ENCODE measurements at regions not wholly inside any gene's neighbourhood (a gene's known extent, or its start where the extent isn't known, plus 50 kb on each side); places are given as distances from the start of the nearest gene placed in this dataset.

DNA sequence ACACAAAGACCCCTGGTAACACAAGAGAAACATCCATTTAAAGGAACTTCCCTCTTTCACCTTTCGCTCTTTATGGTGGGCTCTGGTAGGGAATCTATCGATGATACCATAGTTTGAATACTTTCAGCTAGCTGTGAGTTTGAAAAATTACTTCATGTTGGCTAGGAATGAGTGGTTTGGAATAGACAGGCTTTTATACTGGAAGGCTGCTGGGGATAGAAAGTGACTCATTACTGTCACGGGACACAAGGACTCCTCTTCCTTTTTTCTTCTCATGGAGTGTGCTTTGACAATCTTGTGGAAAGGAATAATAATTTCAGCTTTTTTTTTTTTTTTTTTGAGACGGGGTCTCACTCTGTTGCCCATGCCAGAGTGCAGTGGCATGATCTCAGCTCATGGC, 76.9 kb downstream of the CYB561 start:
- TF ChIP-seq, protein P1, sequence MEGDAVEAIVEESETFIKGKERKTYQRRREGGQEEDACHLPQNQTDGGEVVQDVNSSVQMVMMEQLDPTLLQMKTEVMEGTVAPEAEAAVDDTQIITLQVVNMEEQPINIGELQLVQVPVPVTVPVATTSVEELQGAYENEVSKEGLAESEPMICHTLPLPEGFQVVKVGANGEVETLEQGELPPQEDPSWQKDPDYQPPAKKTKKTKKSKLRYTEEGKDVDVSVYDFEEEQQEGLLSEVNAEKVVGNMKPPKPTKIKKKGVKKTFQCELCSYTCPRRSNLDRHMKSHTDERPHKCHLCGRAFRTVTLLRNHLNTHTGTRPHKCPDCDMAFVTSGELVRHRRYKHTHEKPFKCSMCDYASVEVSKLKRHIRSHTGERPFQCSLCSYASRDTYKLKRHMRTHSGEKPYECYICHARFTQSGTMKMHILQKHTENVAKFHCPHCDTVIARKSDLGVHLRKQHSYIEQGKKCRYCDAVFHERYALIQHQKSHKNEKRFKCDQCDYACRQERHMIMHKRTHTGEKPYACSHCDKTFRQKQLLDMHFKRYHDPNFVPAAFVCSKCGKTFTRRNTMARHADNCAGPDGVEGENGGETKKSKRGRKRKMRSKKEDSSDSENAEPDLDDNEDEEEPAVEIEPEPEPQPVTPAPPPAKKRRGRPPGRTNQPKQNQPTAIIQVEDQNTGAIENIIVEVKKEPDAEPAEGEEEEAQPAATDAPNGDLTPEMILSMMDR (IDR thresholded peaks at IDR 0.05; ENCODE audit: low read depth, low read length, poor library complexity, severe bottlenecking), result no peak
- no peak for TF ChIP-seq EZH2phosphoT487 (IDR thresholded peaks at IDR 0.05; ENCODE audit: borderline replicate concordance, low read length)
